Panc1 (cell line): ENCODE measurements at regions not wholly inside any gene's neighbourhood (a gene's known extent, or its start where the extent isn't known, plus 50 kb on each side); places are given as distances from the start of the nearest gene placed in this dataset.

Experiments
- CTCF ChIP-seq: fragments of 450-650 bp; IDR thresholded peaks from 2 replicates; pipeline ENCODE4 v1.5.1; 2017; ENCODE audit warnings: mild to moderate bottlenecking
- POLR2AphosphoS5 ChIP-seq: IDR thresholded peaks from 2 replicates; pipeline ENCODE4 v1.6.1; 2012; ENCODE audit warnings: mild to moderate bottlenecking, low read depth, low read length, moderate library complexity
- REST ChIP-seq, 2 experiments: IDR thresholded peaks; 2 replicates each; pipeline ENCODE4 v1.6.1; 2011 to 2012; ENCODE audit warnings: low read depth in 2 of 2, control low read depth in 1 of 2, low read length in 1 of 2, mild to moderate bottlenecking in 1 of 2, moderate library complexity in 1 of 2; ENCODE audit not compliant: insufficient read depth in 1 of 2
- SIN3A ChIP-seq: IDR thresholded peaks from 2 replicates; pipeline ENCODE4 v1.6.1; 2012; ENCODE audit warnings: low read depth, mild to moderate bottlenecking, low read length, moderate library complexity, borderline replicate concordance; ENCODE audit not compliant: insufficient read depth

GRCh38 chr9:81848472-81848871 lies 79.8 kb upstream of the SPATA31D4 start:
- TF ChIP-seq CTCF (peak; percentile 22; the same call in 1 of the 2 replicates), REST (IDR thresholded peaks at IDR 0.05; ENCODE audit: insufficient read depth in 1 of 2, low read depth in 2 of 2, low read length in 1 of 2) (no peak), POLR2AphosphoS5 (no peak), SIN3A (no peak)
